Spleen (tissue), 7 donors: ENCODE measurements at regions not wholly inside any gene's neighbourhood (a gene's known extent, or its start where the extent isn't known, plus 50 kb on each side); places are given as distances from the start of the nearest gene placed in this dataset.

ENCODE experiments used
- POLR2A ChIP-seq, 3 donors: fragments of 450-650 bp; IDR thresholded peaks; one replicate each; pipeline ENCODE4 v1.5.1; 2017; ENCODE audit warnings: antibody characterized with exemption in 3 of 3, mild to moderate bottlenecking in 1 of 3
- POLR2AphosphoS5 ChIP-seq, 3 donors: sonication (generic); formaldehyde crosslinking; IDR thresholded peaks; one replicate each; pipeline ENCODE4 v1.5.1; 2017; ENCODE audit warnings: antibody characterized with exemption in 3 of 3
- TF ChIP-seq, protein P1 (sequence below), 11 experiments: fragments of 200-600 bp in 7 of 11; fragments of 450-650 bp in 4 of 11; sonication (generic) in 4 of 11; IDR thresholded peaks in 8 of 11; conservative IDR thresholded peaks in 3 of 11; 1 replicate in 7 of 11; 2 replicates in 4 of 11; pipeline versions ENCODE4 v1.4.0 to v1.8.0; 2016 to 2021; ENCODE audit warnings: antibody characterized with exemption in 11 of 11, inconsistent platforms in 4 of 11, mild to moderate bottlenecking in 1 of 11
- donor health status: DM: no; HTN: no; CAD: no; lungs with moderate emphysema.
- donor health status: DM: no; HTN: no; CAD: no.
- donor health status: DM: no; HTN: no; CAD: no.

DNA sequence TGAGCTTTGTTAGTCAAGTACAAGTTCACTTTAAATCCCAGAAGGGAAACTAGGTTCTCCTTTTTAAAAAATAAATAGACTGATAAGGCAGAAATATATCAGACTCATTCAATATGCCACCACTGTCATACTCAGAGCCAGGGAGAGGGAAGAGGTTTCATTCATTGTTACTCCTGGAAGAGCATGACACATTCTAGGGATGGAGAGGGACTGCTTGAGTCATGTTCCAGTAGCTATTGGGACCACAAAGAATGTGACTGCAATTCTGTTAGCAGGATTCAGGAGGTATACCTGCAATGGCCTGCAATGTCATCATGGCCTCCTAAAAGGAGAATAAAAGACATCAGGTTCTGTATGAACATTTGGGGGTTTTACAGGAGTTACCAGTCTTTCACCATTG is 167.6 kb downstream of the TFAP2B start:
- TF ChIP-seq, protein P1, sequence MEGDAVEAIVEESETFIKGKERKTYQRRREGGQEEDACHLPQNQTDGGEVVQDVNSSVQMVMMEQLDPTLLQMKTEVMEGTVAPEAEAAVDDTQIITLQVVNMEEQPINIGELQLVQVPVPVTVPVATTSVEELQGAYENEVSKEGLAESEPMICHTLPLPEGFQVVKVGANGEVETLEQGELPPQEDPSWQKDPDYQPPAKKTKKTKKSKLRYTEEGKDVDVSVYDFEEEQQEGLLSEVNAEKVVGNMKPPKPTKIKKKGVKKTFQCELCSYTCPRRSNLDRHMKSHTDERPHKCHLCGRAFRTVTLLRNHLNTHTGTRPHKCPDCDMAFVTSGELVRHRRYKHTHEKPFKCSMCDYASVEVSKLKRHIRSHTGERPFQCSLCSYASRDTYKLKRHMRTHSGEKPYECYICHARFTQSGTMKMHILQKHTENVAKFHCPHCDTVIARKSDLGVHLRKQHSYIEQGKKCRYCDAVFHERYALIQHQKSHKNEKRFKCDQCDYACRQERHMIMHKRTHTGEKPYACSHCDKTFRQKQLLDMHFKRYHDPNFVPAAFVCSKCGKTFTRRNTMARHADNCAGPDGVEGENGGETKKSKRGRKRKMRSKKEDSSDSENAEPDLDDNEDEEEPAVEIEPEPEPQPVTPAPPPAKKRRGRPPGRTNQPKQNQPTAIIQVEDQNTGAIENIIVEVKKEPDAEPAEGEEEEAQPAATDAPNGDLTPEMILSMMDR (IDR thresholded peaks at IDR 0.05 in 8 of 11, conservative IDR thresholded peaks at IDR 0.05 in 3 of 11), result no peak
- TF ChIP-seq POLR2AphosphoS5 (IDR thresholded peaks at IDR 0.05), result no peak
- no peak for TF ChIP-seq POLR2A (IDR thresholded peaks at IDR 0.05)
